MM.1S (cell line): ENCODE measurements at regions not wholly inside any gene's neighbourhood (a gene's known extent, or its start where the extent isn't known, plus 50 kb on each side); places are given as distances from the start of the nearest gene placed in this dataset.

Experiments used
- CTCF ChIP-seq: fragments of 300-600 bp; sonication (generic); IDR thresholded peaks from 2 replicates; pipeline ENCODE4 v1.5.1; 2016; ENCODE audit warnings: antibody characterized with exemption, low read length, mixed read lengths
- EZH2 ChIP-seq: fragments of 300-600 bp; sonication (generic); optimal IDR thresholded peaks from 2 replicates; pipeline ENCODE3; 2017; ENCODE audit warnings: low read depth, mild to moderate bottlenecking, antibody characterized with exemption, low read length, mixed read lengths
- EZH2phosphoT487 ChIP-seq: fragments of 300-600 bp; sonication (generic); IDR thresholded peaks from 2 replicates; pipeline ENCODE4 v1.6.1; 2018; ENCODE audit warnings: antibody characterized with exemption, low read length

GRCh38 chr9:118418887-118419565, 714.8 kb downstream of the TLR4 start:
- TF ChIP-seq CTCF (no peak), EZH2 (no peak), EZH2phosphoT487 (no peak)
